Duodenal mucosa (tissue), 2 donors: ENCODE measurements at regions not wholly inside any gene's neighbourhood (a gene's known extent, or its start where the extent isn't known, plus 50 kb on each side); places are given as distances from the start of the nearest gene placed in this dataset.

Experiments
- H3K27ac ChIP-seq: one replicate; pipeline ENCODE4 v1.7.0; 2013; ENCODE audit warnings: low read depth, low read length
- H3K27me3 ChIP-seq, 2 donors: one replicate each; pipeline ENCODE4 v1.7.0; 2013; ENCODE audit warnings: low read length in 2 of 2, control low read depth in 1 of 2; ENCODE audit not compliant: insufficient read depth in 2 of 2, control insufficient read depth in 1 of 2
- H3K36me3 ChIP-seq, 2 donors: one replicate each; pipeline ENCODE4 v1.7.0; 2013; ENCODE audit warnings: low read length in 2 of 2, control low read depth in 1 of 2; ENCODE audit not compliant: insufficient read depth in 2 of 2, control insufficient read depth in 1 of 2
- H3K4me1 ChIP-seq, 2 donors: one replicate each; pipeline ENCODE4 v1.7.0; 2013; ENCODE audit warnings: low read length in 2 of 2, control low read depth in 1 of 2; ENCODE audit not compliant: insufficient read depth in 2 of 2, control insufficient read depth in 1 of 2
- H3K4me3 ChIP-seq, 2 donors: one replicate each; pipeline ENCODE4 v1.7.0; 2013; ENCODE audit warnings: low read length in 2 of 2, low read depth in 1 of 2
- H3K9ac ChIP-seq, 2 donors: one replicate each; pipeline ENCODE4 v1.7.0; 2013; ENCODE audit warnings: low read length in 2 of 2, low read depth in 1 of 2
- H3K9me3 ChIP-seq, 2 donors: one replicate each; pipeline ENCODE4 v1.7.0; 2013; ENCODE audit warnings: low read length in 2 of 2, control low read depth in 1 of 2; ENCODE audit not compliant: control insufficient read depth in 1 of 2

DNA sequence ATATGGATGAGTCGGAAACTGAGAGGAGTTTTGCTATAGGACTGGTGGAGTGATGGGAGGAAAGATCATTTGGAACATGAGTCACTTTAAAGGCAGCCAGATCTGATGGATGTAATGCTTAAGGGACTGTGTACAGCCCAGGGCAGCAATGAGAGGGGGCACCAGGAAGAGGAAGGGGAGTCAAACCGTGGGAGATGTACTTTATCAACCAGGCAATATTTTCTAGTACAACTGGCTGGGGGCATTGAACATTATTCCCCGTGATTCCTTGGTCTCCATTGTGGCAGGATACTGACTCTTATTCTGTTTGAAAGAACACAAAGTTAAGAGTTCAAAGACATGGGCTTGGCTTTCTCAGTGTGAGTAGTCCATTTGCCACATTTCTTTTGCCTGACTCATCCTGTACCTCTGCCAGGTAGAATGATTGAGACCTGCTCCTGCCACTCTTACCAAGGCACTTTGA lies 268.2 kb upstream of the NR5A2 start:
- peak overlapping the region in 1 of 2 donors; percentile 12 for H3K4me3 ChIP-seq
- no peaks in the 10 kb centered on the region for H3K36me3 ChIP-seq

DNA sequence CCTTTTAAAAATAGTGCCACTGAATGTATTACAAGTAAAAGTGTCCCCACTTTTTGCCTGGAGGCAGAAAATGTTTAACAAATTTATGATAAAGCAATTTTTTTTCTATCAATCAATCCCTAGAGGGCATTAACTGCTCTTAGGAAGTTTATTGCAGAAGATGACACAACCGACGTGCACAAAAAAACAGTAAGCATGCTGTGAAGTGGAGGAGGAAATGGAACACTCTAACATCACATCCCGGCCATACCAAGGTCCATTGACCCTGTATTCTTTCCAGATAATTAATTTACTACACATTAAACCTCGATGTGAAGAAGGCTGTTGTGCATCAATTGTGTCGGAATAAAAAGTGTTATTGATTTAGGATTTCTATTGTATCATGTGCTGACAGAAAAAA lies 264.9 kb upstream of the NR5A2 start:
- Histone ChIP-seq H3K27ac (no peak overlapping the region), H3K27me3 (no peaks in the 10 kb centered on the region), H3K9ac (no peak overlapping the region), H3K36me3 (no peaks in the 10 kb centered on the region), H3K4me1 (no peaks in the 10 kb centered on the region), H3K4me3 (no peak overlapping the region), H3K9me3 (peaks cover 0 to 9% of the 10 kb centered on the region in 2 donors)

More for the DNA sequence above, 268.2 kb upstream of the NR5A2 start:
- no peak overlapping the region for H3K27ac ChIP-seq
- H3K4me1 ChIP-seq, result no peaks in the 10 kb centered on the region
- no peak overlapping the region for H3K9ac ChIP-seq
- no peaks in the 10 kb centered on the region for H3K9me3 ChIP-seq
- H3K27me3 ChIP-seq, result no peaks in the 10 kb centered on the region

DNA sequence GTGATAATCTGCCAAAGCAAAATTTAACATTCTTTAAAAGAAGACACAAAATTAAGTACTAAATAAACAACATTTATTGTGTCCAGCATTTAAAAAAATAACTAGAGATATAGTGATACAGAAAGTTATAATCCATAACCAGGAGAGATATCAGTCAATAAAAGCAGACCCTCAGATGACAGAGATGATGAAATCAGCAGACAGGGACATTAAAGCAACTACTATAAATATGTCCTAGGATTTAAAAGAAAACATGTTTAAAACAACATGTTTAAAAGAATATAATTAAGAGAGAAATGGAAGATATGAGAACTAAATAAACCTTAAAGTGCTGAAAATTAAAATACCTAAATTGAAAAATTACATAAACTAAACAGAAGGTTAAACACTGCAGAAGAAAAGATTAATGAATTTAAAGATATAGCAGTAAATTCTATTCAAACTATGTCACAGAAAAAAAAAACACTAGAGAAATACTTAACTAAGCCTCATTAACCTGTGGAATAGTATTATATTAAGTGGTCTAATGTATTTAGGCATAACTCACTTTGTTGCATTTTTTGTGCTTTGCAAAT lies 261.2 kb upstream of the NR5A2 start:
- H3K36me3 ChIP-seq, result no peaks in the 10 kb centered on the region
- no peak overlapping the region for H3K4me3 ChIP-seq
- H3K4me1 ChIP-seq, result no peaks in the 10 kb centered on the region
- H3K27ac ChIP-seq, result no peak overlapping the region
- H3K27me3 ChIP-seq, result no peaks in the 10 kb centered on the region
- H3K9ac ChIP-seq, result no peak overlapping the region
- peaks cover 0 to 9% of the 10 kb centered on the region in 2 donors for H3K9me3 ChIP-seq

DNA sequence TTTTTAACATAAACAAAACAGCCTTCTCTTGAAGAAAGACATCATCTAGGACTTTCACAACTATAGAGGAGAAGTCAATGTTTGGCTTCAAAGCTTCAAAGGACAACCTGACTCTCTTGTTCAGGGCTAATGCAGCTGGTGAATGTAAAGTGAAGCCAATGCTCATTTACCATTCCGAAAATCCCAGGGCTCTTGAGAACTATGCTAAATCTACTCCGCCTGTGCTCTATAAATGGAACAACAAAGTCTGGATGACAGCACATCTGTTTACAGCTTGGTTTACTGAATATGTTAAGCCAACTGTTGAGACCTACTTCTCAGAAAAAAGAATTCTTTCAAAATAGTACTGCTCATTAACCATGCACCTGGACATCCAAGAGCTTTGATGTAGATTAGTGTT lies 259.8 kb upstream of the NR5A2 start:
- Histone ChIP-seq H3K4me1 (no peaks in the 10 kb centered on the region), H3K27ac (no peak overlapping the region), H3K27me3 (no peaks in the 10 kb centered on the region), H3K9me3 (peaks cover 0 to 9% of the 10 kb centered on the region in 2 donors), H3K9ac (no peak overlapping the region), H3K36me3 (no peaks in the 10 kb centered on the region), H3K4me3 (no peak overlapping the region)

DNA sequence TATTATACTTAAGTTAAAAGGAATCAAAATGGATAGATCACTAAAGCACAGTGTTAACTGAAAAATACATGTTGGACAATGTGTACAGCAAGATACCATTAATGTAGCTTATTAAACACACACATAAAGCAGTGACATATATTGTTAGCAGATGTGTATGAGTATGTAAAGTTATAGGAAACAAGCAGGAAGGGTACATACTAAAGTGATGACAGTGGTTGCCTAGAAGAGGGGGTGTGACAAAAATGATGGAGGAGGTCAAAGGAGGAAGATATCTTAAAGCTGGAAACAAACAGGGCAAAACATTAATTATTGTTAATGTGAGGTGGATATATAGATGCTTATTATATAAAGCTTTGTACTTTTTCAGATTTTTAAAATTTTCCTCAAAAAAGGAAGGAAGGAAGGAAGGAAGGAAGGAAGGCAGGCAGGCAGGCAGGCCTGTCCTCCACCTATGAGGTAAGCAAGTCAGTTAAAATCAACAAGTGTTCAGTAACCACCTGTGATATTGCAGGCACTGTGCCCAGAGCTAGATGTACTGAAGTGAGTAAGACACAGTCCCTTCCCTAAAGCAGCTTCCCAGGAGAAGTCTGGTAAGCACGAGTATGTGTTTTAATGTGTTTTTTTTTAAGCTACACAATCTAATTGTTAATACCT lies 252.9 kb upstream of the NR5A2 start:
- no peak overlapping the region for H3K27ac ChIP-seq
- H3K4me1 ChIP-seq, result peaks cover 3 to 4% of the 10 kb centered on the region in 2 donors
- no peak overlapping the region for H3K4me3 ChIP-seq
- no peaks in the 10 kb centered on the region for H3K9me3 ChIP-seq
- no peaks in the 10 kb centered on the region for H3K36me3 ChIP-seq
- no peak overlapping the region for H3K9ac ChIP-seq
- H3K27me3 ChIP-seq, result no peaks in the 10 kb centered on the region

DNA sequence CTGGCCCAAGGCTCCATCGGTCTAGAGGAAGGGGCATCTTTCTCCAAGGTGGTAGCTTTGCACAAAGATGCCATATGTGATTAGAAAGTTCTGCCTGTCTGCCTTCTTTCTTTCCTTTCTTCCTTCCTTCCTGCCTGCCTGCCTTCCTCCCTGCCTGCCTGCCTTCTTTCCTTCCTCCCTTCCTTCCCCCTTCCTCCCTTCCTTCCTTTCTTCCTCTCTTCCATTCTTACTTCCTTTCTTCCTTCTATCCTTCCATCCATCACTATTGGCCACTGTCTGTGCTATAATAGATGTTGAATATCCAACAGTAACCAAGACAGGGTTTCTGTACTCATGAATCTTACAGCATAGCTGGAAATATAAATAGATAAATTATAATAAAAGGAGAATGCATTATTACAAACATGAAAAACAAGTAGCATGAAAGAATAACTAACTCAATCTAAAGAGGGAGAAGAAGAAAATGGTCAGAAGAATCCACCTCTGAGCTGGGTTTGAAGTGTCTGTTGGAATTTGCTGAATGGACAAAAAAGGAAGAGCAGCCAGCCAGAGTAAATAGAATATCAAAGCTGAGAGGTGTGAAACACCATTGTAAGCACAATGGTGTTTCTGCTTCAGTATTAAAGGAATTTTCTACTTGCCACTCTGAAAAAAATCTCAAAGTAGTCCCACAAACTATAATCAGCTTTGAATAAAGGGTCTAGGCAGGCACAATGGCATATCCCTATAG lies 250.6 kb upstream of the NR5A2 start:
- H3K27ac ChIP-seq, result no peak overlapping the region
- no peak overlapping the region for H3K4me3 ChIP-seq
- no peaks in the 10 kb centered on the region for H3K27me3 ChIP-seq
- no peak overlapping the region for H3K9ac ChIP-seq
- peaks cover 3 to 4% of the 10 kb centered on the region in 2 donors for H3K4me1 ChIP-seq
- no peaks in the 10 kb centered on the region for H3K36me3 ChIP-seq
- H3K9me3 ChIP-seq, result no peaks in the 10 kb centered on the region

DNA sequence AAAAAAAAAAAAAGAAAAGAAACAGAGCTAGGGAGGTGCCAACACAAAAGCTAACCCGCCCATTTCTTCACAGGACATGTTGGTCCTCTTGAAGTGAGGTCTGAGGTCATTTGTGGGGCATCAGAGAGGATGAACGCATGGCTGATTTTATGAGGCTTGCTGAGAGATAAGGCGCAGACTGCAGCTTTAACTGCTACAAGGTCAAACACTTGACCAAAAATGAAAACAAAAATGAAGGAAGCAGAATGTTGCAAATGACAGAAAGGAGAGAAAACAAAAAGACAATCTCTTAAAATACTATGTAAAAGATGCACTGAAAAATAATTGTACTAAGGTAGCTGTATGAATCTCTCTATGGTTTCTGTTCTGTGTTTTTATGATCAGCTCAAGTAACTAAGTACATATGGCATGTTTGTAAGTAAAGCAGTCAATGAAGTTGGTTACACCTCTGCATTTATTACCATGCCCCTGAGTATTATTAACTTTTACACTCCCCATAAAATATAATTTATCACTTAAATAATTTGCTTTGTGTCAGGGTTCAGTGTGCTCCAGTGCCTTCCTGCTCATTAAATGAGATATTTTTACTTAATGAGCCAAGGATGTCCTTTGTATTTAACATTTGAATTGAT lies 249.1 kb upstream of the NR5A2 start:
- H3K36me3 ChIP-seq, result no peaks in the 10 kb centered on the region
- H3K9ac ChIP-seq, result no peak overlapping the region
- peak overlapping the region in 1 of 2 donors; percentile 19 for H3K4me3 ChIP-seq
- H3K9me3 ChIP-seq, result no peaks in the 10 kb centered on the region
- H3K4me1 ChIP-seq, result peaks cover 3 to 5% of the 10 kb centered on the region in 2 donors
- no peaks in the 10 kb centered on the region for H3K27me3 ChIP-seq
- H3K27ac ChIP-seq, result no peak overlapping the region

DNA sequence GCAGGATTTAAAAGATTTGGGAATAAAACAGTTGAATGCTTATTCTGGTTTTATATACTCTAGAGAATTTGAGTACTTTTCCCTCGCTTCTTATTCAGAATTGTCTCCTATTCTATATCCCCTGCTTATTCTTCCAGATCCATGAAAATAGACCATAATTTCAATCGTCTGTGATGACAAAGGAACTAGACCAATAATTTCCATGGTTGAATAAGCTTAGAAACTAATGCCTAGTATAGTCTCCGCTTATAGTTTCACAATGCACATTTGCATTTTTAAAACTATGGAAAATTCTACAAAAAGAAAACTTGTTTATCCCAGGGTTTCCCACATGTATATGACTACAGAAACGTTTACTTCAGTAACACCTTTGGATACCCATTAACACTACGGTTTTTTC lies 247.4 kb upstream of the NR5A2 start:
- Histone ChIP-seq H3K9me3 (no peaks in the 10 kb centered on the region), H3K27ac (no peak overlapping the region), H3K4me1 (peaks cover 3 to 13% of the 10 kb centered on the region in 2 donors), H3K36me3 (no peaks in the 10 kb centered on the region), H3K9ac (no peak overlapping the region), H3K4me3 (no peak overlapping the region), H3K27me3 (no peaks in the 10 kb centered on the region)

DNA sequence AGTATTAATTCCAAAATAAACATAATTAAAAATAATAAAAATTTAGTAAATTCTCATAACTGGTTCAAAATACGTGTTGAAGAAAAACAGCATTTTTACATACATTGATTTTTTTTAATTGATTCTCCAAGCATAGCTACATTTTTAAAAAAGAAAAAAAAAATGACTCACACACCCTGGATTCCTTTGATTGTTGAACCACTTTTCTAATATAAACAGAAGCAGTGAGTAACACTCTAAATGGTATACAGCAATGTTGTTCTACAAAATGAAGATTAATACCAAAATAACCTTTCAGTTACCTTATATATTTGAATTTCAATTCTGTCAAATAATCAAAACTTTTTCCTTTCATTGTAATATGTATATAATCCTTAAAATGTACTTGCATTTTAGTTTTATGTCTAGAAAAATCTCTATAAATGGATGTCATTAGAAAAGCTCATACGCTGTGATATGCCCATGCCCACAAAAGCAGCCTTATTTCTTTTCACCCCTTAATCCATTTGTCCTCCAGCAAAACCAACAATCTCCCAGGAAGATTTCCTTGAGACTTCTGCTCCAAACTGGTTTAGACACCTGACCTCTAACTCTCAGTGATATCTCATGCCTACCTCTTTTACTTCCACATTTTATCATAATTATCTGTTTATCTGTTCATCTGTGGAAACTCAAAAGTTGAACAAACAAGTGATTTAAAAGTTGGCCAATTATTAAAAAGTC lies 246.4 kb upstream of the NR5A2 start:
- H3K27me3 ChIP-seq, result no peaks in the 10 kb centered on the region
- peaks cover 3 to 13% of the 10 kb centered on the region in 2 donors for H3K4me1 ChIP-seq
- no peak overlapping the region for H3K4me3 ChIP-seq
- H3K9ac ChIP-seq, result no peak overlapping the region
- no peaks in the 10 kb centered on the region for H3K36me3 ChIP-seq
- no peak overlapping the region for H3K27ac ChIP-seq
- no peaks in the 10 kb centered on the region for H3K9me3 ChIP-seq
